A549 (cell line): ENCODE measurements at regions not wholly inside any gene's neighbourhood (a gene's known extent, or its start where the extent isn't known, plus 50 kb on each side); places are given as distances from the start of the nearest gene placed in this dataset.

ENCODE experiments used
- CEBPB ChIP-seq, 2 experiments: fragments of >200 bp in 1 of 2; sonication (Bioruptor Twin) in 1 of 2; formaldehyde crosslinking in 1 of 2; IDR thresholded peaks; 2 replicates each; pipeline ENCODE4 v1.6.1; 2012 to 2016
- CHD2 ChIP-seq: fragments of 150-350 bp; IDR thresholded peaks from 2 replicates; pipeline ENCODE4 v1.6.1; 2014; ENCODE audit warnings: low read length; ENCODE audit not compliant: partially characterized antibody
- EP300 ChIP-seq, 2 experiments: fragments of >200 bp; sonication (Bioruptor Twin); formaldehyde crosslinking; IDR thresholded peaks; 2 replicates in 1 of 2; 3 replicates in 1 of 2; pipeline ENCODE4 v1.6.1; 2016 to 2017
- KDM1A ChIP-seq: fragments of 200-600 bp; sonication (generic); IDR thresholded peaks from 2 replicates; pipeline ENCODE4 v1.6.1; 2016; ENCODE audit warnings: low read depth, mild to moderate bottlenecking
- MYC ChIP-seq: IDR thresholded peaks from 2 replicates; pipeline ENCODE4 v1.6.1; 2012; ENCODE audit warnings: mild to moderate bottlenecking, inconsistent platforms, low read length, improper control_type of control experiment, borderline replicate concordance
- PHF8 ChIP-seq: fragments of 200-600 bp; sonication (generic); IDR thresholded peaks from 2 replicates; pipeline ENCODE4 v1.6.1; 2016; ENCODE audit warnings: low read depth, mild to moderate bottlenecking, antibody characterized with exemption, moderate library complexity, borderline replicate concordance
- POLR2A ChIP-seq: IDR thresholded peaks from 2 replicates; pipeline ENCODE4 v1.6.1; 2012; ENCODE audit warnings: mild to moderate bottlenecking, low read length
- TF ChIP-seq, protein P1 (sequence below): fragments of >200 bp; sonication (Bioruptor Twin); formaldehyde crosslinking; IDR thresholded peaks from 3 replicates; pipeline ENCODE4 v1.5.1; 2016

- TF ChIP-seq, protein P1, sequence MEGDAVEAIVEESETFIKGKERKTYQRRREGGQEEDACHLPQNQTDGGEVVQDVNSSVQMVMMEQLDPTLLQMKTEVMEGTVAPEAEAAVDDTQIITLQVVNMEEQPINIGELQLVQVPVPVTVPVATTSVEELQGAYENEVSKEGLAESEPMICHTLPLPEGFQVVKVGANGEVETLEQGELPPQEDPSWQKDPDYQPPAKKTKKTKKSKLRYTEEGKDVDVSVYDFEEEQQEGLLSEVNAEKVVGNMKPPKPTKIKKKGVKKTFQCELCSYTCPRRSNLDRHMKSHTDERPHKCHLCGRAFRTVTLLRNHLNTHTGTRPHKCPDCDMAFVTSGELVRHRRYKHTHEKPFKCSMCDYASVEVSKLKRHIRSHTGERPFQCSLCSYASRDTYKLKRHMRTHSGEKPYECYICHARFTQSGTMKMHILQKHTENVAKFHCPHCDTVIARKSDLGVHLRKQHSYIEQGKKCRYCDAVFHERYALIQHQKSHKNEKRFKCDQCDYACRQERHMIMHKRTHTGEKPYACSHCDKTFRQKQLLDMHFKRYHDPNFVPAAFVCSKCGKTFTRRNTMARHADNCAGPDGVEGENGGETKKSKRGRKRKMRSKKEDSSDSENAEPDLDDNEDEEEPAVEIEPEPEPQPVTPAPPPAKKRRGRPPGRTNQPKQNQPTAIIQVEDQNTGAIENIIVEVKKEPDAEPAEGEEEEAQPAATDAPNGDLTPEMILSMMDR, result no peak
- no peak for TF ChIP-seq CEBPB (IDR thresholded peaks at IDR 0.05)
- TF ChIP-seq EP300 (IDR thresholded peaks at IDR 0.05), result no peak
- no peak for TF ChIP-seq KDM1A
- no peak for TF ChIP-seq MYC
- TF ChIP-seq PHF8, result no peak
- no peak for TF ChIP-seq CHD2
- no peak for TF ChIP-seq POLR2A
Measured at GRCh38 chr2:186276909-186277308, 209.2 kb upstream of the ZC3H15 start.
